ENCODE measurements at regions not wholly inside any gene's neighbourhood (a gene's known extent, or its start where the extent isn't known, plus 50 kb on each side); places are given as distances from the start of the nearest gene placed in this dataset.

DNA sequence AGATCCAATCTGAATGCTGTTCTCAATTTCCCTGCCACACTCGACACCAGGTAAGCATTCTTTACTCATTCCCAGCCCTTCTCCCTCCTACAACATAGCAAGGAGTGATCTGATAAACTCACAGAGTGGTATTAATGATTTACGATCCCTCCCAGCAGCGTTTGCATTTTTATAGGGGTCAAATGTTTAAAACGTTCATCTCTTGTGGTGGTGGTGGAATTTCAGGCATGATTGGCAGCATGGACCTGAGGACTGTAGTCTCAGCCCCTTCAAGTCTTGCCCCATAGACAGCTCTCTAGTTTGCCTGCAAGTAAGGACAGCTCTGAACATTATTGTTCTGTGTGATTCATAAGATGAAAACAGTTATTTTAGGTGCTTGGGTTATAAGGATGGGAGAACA, 565.7 kb downstream of the EFNB2 start:
- TF ChIP-seq CEBPB (IDR thresholded peaks at IDR 0.05; ENCODE audit: low read depth, low read length) (no peak), NFE2L2 (IDR thresholded peaks at IDR 0.05; ENCODE audit: low read depth, low read length) (no peak)
- TF ChIP-seq, protein P1, sequence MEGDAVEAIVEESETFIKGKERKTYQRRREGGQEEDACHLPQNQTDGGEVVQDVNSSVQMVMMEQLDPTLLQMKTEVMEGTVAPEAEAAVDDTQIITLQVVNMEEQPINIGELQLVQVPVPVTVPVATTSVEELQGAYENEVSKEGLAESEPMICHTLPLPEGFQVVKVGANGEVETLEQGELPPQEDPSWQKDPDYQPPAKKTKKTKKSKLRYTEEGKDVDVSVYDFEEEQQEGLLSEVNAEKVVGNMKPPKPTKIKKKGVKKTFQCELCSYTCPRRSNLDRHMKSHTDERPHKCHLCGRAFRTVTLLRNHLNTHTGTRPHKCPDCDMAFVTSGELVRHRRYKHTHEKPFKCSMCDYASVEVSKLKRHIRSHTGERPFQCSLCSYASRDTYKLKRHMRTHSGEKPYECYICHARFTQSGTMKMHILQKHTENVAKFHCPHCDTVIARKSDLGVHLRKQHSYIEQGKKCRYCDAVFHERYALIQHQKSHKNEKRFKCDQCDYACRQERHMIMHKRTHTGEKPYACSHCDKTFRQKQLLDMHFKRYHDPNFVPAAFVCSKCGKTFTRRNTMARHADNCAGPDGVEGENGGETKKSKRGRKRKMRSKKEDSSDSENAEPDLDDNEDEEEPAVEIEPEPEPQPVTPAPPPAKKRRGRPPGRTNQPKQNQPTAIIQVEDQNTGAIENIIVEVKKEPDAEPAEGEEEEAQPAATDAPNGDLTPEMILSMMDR (conservative IDR thresholded peaks at IDR 0.05; ENCODE audit: low read depth, low read length), result no peak
- TF ChIP-seq, protein P2, sequence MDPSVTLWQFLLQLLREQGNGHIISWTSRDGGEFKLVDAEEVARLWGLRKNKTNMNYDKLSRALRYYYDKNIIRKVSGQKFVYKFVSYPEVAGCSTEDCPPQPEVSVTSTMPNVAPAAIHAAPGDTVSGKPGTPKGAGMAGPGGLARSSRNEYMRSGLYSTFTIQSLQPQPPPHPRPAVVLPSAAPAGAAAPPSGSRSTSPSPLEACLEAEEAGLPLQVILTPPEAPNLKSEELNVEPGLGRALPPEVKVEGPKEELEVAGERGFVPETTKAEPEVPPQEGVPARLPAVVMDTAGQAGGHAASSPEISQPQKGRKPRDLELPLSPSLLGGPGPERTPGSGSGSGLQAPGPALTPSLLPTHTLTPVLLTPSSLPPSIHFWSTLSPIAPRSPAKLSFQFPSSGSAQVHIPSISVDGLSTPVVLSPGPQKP (IDR thresholded peaks at IDR 0.05; ENCODE audit: borderline replicate concordance, low read depth, low read length), result no peak

Measured in IMR-90 (cell line).